IMR-90 (cell line): ENCODE measurements at regions not wholly inside any gene's neighbourhood (a gene's known extent, or its start where the extent isn't known, plus 50 kb on each side); places are given as distances from the start of the nearest gene placed in this dataset.

Source experiments
- BHLHE40 ChIP-seq: fragments of 150-350 bp; IDR thresholded peaks from 2 replicates; pipeline ENCODE4 v1.6.1; 2016; ENCODE audit warnings: mild to moderate bottlenecking, low read depth, low read length
- CEBPB ChIP-seq: IDR thresholded peaks from 2 replicates; pipeline ENCODE4 v1.6.1; 2012; ENCODE audit warnings: low read depth, low read length, improper control_type of control experiment
- MAFK ChIP-seq: IDR thresholded peaks from 2 replicates; pipeline ENCODE4 v1.6.1; 2012; ENCODE audit warnings: low read depth, low read length, improper control_type of control experiment
- MAZ ChIP-seq: IDR thresholded peaks from 2 replicates; pipeline ENCODE4 v1.6.1; 2012; ENCODE audit warnings: low read depth, mild to moderate bottlenecking, low read length, improper control_type of control experiment, moderate library complexity, borderline replicate concordance
- POLR2A ChIP-seq: IDR thresholded peaks from 2 replicates; pipeline ENCODE4 v1.6.1; 2012; ENCODE audit warnings: mild to moderate bottlenecking, low read depth, low read length
- RAD21 ChIP-seq: IDR thresholded peaks from 2 replicates; pipeline ENCODE4 v1.6.1; 2012; ENCODE audit warnings: low read length, improper control_type of control experiment
- RFX5 ChIP-seq: IDR thresholded peaks from 2 replicates; pipeline ENCODE4 v1.8.0; 2012; ENCODE audit warnings: low read depth, mild to moderate bottlenecking, low read length, moderate library complexity
- SMC3 ChIP-seq: fragments of 150-350 bp; IDR thresholded peaks from 2 replicates; pipeline ENCODE4 v1.6.1; 2016; ENCODE audit warnings: low read depth, mild to moderate bottlenecking, antibody characterized with exemption, low read length, moderate library complexity
- TF ChIP-seq, protein P1 (sequence below): conservative IDR thresholded peaks from 2 replicates; pipeline ENCODE4 v1.5.1; 2012; ENCODE audit warnings: mild to moderate bottlenecking, low read depth, low read length, improper control_type of control experiment

DNA sequence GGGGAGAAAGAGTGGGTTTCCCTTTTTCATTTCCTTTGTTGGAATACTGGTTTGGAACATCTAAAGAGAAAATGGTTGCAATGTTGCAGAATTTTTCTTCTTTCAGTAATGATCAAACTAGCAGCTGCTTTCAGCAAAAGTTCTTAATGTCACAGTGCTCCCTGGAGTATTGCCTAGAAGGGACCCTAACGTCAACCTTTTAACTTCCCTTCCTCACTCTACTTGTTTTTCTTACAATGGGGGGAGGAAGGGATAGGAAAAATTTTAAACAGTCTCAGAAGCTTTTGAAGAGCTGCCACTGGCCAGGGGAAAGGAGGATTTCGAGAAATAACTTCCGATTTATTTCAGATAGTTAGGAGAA is 521.8 kb downstream of the MED13L start:
- TF ChIP-seq, protein P1, sequence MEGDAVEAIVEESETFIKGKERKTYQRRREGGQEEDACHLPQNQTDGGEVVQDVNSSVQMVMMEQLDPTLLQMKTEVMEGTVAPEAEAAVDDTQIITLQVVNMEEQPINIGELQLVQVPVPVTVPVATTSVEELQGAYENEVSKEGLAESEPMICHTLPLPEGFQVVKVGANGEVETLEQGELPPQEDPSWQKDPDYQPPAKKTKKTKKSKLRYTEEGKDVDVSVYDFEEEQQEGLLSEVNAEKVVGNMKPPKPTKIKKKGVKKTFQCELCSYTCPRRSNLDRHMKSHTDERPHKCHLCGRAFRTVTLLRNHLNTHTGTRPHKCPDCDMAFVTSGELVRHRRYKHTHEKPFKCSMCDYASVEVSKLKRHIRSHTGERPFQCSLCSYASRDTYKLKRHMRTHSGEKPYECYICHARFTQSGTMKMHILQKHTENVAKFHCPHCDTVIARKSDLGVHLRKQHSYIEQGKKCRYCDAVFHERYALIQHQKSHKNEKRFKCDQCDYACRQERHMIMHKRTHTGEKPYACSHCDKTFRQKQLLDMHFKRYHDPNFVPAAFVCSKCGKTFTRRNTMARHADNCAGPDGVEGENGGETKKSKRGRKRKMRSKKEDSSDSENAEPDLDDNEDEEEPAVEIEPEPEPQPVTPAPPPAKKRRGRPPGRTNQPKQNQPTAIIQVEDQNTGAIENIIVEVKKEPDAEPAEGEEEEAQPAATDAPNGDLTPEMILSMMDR, result no peak
- TF ChIP-seq POLR2A (no peak), SMC3 (no peak), BHLHE40 (no peak), MAZ (no peak), CEBPB (no peak), RAD21 (no peak), RFX5 (no peak), MAFK (no peak)
